SW480 (cell line): ENCODE measurements at regions not wholly inside any gene's neighbourhood (a gene's known extent, or its start where the extent isn't known, plus 50 kb on each side); places are given as distances from the start of the nearest gene placed in this dataset.
"Not testable (repeated sequence)": the region's sequence is repeated elsewhere in the genome, so short reads cannot be mapped to it uniquely, and the experiment has no call there.

Experiments
- DNase-seq: peaks from one replicate; pipeline ENCODE4 v3.0.0-alpha.2; 2016; ENCODE audit warnings: low spot score

DNA sequence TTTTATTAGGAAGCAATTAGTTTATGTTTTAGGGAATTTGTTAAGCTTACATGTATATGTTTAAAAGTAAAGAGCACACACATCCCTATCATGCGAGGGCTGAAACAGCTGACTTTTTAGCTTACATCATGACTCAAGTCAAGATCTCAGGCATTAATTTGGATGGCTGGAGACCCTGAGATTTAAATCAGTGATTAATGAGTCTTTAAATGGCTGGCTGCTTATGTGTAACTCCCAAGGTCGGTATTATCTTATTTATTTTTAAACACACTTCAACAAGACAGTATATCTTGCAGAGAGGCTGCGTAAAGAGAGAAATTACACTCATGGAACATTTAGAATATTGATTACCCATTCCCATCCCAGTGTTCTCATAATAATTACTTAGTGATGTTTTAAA is 169.4 kb downstream of the KBTBD8 start:
- DNase-seq, result no peak

DNA sequence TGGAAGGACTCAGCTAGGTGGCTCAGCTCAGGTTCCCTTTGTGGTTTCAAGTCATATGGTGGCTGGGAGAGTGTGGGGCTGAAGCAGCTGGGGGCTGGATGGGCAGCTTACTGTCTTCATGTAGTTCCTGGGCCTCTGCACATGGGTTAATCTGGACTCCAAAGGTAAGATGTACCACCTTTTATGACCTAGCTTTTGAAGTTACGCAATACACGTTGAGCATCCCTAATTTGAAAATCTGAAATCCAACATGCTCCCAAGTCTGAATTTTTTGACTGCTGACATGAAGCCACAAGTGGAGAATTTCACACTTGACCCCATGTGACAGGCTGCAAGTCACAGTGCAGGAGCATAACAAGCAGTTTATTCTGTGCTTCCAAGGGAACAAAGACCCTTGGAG is 173.7 kb downstream of the KBTBD8 start:
- DNase-seq, result no peak

DNA sequence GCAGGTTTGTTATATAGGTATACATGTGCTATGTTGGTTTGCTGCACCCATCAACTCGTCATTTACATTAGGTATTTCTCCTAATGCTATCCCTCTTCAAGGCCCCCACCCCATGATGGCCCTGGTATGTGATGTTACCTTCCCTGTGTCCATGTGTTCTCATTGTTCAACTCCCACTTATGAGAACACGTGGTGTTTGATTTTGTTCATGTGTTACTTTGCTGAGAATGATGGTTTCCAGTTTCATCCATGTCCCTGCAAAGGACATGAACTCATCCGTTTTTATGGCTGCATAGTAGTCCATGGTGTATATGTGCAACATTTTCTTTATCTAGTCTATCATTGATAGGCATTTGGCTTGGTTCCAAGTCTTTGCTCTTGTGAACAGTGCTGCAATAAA is 175.0 kb downstream of the KBTBD8 start:
- DNase-seq, result not testable (repeated sequence)

DNA sequence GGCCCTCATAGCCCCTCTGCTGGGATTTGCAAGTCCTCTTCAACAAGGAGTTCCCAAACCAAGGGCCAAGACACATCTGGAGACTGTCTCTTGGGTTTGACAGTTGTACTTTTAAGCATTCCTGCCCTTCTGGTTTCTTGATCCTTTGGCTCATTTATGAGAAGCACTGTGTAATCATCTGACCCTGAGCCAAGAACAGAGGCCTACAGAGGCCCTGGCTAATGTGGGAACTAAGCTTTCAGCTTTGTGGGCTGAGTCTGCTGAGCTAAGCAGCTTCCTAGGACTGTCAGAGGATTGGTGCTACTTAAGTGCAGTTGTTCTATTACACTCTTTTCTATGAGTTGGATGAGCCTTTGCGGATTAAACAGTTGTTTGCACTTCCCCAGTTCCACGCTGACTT is 178.3 kb downstream of the KBTBD8 start:
- DNase-seq, result no peak

DNA sequence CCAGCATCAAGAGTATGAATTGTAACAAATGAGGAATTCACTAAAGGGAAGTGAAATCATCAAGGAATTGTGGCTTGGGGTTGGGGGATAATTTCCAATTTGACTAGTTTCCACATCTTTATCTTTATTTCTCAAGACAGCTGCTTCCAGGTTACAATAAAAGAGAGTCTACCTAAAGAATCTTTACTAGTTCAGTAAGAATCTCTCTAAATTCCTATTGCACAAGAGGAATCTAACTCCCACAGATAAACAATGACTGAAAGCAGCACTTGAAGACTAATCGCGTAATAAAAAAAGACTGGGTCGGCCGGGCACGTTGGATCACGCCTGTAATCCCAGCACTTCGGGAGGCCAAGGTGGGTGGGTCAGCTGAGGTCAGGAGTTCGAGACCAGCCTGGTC is 194.4 kb downstream of the KBTBD8 start:
- DNase-seq, result no peak

DNA sequence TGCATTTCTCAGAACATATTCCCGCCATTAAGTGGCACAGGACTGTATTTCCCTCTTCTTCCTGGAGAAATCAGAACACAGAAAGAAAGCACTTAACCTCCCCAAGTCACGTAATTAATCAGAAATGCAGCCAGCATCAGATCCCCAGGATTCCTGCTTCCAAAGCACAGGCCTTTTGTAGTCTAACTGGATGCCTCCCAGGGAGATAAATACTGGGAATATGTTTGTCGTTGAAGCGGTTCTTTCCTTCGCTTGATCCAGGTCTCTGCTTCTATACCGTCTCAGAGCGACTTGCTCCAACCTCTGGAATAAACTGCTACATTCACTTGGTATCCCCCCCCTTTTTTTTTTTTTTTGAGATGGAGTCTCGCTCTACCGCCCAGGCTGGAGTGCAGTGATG is 198.6 kb downstream of the KBTBD8 start:
- no peak for DNase-seq

DNA sequence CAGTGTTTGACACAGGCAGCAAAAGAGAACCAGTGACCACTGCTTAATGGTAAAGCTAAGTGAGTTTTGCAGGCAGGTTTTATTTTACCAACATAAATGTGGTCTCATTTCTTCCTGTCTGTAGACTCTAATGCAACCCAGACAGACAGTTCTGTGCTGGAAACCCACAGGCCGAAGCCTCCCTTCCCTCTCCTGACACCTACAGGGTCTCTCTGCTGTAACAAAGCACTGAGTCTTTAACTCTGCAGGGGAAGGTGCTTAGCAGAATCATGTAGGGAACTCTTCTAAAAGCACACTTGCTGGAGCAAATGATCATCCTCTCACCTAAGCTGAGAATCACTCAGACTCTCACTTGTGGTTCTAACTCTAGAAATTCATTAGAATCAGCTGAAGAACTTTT is 200.3 kb downstream of the KBTBD8 start:
- no peak for DNase-seq

DNA sequence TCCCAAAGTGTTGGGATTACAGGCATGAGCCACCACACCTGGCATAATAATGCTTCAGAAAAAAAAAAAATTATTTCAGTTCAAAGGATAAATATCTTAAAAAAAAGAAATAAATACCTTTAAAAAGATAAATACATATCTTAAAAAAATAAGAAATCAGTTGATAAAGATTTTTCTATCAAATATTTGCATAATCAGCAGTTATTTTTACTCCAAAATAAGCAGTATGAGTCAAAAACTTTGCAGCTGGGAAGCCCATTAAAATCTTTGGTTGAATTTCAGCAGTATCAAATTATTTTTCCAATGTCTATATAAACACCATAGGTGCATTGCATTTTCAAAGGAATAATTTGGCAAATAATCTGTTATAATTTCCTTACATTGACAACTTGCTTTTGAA is 202.5 kb downstream of the KBTBD8 start:
- DNase-seq, result no peak

DNA sequence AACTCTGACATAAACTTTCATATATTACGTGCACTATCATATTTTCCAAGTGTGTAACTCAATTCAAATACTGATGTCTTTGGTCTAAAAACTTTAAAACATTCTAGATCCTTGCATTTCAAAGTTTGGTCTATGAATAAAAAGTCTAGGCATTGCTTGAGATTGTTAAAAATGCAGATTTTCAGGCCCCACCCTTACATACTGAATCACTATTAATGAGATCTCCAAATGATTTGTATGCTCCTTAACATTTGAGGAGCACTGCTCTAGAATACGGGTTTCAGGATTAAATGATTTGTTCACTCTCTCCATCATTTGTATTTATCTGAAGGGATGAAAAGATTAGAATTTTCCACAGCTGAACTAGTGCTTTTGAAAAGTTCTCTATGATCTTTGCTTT is 202.9 kb downstream of the KBTBD8 start:
- DNase-seq, result no peak

DNA sequence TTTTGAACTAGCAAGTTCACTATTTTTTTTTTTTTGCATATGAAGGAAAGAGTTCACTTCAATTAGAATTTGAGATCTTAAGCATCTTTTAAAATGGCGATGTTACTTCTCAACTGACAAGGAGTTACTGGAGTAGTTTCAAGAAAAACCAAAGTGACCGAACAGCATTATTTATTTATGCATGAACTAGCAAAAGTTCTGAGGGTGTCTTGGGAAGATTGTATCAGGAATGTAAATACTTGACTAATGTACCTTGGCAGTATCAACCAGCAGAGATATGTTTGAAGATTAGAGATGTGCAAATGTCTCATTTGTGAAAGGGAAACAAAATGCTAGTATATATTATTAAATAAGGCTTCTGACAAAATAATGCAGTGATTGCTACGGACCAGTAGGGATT is 203.9 kb downstream of the KBTBD8 start:
- no peak for DNase-seq

DNA sequence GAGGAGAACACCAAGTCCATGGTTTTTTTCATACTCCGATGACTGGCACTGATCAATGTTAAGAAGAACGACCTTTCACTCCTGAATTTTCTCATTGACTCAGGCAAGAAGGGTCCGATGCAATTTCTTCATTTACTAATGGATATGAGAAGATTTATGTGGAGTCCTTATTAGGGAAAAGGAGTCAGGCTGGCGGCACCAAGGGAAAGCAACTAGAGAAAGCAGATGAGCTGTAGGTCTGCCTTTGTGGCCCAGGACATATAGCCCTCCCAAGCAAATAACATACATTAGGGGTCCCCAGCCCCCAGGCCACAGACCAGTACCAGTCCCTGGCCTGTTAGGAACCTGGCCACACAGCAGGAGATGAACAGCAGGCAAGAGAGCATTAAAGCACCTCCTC is 206.8 kb downstream of the KBTBD8 start:
- no peak for DNase-seq

DNA sequence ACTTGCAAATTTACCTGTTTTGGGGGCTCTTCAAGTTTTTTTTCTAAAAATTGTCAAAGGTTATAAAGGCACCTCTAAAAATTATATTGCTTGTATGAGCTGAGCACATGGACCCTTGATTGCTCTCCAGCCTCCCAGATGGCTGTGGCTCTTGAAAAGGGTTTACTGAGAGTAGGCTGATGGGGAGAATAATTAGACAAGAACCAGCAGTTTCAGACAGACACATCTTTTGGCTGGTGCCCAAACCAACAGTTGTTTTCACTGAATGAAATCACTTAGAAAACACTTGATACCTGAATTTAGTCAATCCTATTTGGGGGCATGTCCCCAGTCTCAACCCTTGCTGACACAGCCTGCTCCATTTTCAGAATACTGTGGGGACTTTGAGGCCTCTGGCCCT is 217.6 kb downstream of the KBTBD8 start:
- no peak for DNase-seq

DNA sequence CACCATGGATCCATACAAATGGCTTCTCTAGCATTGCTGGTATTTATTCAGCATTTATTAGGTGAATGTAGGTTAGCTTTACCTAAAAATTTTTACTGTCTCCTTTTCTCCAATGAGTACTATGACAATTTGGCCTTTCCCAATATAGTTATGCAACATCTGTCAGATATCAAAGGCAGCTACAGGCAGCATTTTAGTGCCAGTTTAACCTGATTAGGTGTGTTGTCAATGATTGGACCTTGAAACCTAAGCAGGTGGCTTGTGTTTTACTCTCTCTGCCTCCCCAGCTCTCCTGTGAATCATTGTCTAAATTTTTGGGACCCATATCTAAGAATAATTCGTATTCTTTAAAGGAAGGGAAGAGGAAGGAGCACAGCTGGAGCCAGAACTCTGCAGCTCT is 228.9 kb downstream of the KBTBD8 start:
- no peak for DNase-seq

DNA sequence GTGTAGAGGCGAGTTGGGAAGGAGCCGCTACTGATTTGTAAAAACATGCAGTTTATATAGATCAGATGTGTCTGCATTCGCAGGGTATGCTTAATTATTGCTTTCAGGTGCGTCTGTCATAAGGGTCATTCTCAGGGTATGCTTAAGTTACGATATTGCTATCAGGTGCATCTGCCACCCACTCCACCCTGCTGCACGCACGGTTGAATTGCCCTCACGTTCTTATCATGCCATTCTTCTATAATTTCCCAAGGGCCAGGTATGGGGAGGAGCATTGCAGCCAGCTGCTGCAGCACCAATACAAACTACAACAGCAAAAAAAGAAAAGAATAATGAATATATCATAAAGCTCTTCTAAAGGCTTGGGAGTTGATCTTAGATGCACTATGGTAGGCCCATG is 230.0 kb downstream of the KBTBD8 start:
- no peak for DNase-seq

DNA sequence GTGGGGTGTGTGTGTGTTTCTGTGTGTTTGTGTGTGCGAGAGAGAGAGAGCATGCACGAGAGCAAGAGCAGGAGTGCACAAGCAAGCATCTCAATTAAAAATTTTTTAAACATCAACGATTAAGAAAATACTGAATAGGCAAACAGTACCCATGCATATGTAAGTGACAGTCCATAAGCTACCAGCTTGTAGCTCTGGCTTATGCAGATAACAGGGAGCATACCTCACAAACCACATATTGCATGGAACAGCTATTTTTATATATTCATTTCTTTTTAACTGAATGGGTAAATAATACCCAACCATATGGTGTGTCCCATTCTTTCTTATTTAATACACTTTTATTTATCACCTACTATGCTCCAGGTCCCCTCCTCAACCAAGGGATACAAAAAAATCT is 234.5 kb downstream of the KBTBD8 start:
- DNase-seq, result no peak

DNA sequence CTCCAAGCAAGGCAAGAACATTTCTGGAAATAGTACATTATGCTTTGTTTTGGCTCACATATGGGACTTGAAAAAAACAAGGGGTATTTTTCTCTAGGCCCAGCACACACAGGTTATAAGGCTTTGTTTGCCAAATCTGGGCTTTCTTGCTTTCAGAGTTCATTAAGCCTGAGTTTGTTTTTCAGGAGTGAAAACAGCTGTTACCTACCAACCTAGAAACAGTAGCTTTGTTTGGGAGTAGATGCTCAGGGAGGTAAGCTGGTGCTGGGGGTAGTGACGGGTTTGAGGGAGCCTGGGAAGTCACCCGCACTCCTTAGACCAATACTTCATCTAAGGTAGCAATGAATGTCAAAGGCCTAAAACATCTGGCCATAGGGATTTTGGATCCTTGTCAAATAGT is 241.2 kb downstream of the KBTBD8 start:
- no peak for DNase-seq

DNA sequence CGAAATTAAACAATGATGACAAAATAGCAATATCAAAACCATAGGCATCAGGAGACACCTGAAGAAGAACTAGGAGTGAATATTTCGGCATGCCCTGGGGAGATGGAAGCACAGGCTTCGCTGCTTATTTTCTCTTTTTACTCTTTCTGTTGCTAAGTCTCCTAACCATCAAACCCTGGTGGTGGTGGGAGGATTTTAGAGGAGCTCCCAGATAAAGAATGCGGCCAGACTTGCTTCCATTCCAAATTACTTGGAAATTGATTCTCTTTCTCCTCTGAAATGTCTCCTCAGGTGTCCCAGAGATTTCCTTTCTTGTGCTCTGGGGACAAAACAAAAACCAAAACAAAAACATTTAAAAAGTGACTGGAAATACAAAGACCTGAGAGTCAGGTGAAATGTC is 243.0 kb downstream of the KBTBD8 start:
- DNase-seq, result no peak

DNA sequence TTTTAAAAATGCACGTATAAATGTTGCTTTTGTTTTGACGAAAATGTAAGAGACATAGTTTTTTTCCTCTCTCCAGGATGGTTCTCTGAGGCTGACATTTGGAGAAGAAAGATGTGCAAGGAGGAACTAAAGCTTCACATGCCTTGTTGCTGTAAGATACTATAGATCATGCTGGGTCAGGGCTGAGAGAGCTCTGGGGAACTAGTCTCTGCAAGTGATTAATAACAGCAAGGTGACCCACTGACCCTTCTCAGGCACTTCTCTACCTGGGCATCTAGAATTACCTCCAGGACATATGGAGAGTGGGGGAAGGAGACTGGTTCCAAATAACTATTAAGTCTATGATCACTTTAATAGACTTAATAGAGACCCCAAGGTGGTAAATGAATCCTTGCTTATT is 246.0 kb downstream of the KBTBD8 start:
- DNase-seq, result no peak

DNA sequence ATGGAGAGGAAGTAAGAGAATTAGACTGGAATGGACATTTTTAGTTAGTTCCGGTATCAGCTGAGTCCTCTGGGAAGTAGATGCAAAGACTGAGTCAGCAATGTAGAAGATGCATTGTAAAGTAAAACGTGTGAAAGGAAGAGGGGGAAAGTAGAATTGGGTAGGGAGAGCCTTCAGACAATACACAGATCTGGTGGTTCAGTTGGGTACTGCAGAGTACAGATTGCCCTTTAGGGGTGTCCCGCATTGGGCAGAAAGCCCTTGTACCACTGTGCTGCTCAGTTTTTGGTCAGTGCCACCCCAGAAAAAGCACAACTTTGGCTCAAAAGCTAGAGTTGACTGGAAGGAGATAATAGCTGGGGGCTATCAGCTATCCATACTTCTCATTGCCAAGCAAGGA is 247.4 kb downstream of the KBTBD8 start:
- no peak for DNase-seq

DNA sequence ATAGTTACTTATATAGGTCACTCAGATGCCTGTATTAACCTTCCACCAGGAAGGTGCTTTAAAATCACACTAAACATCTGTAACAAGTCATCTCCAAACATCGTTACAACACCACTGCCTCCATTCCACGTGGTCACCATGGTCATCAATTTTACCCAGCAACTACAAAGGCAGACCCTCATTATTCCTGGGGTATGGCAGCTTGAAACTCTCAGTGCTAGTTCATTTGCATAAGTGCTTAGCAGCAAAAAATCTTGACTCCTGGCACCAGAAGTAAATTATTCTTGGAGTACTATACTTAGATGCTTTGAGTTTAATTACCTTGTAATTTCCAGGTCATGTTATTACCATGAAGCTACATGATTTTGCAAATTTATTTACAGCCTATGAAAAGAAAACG is 250.6 kb downstream of the KBTBD8 start:
- no peak for DNase-seq

DNA sequence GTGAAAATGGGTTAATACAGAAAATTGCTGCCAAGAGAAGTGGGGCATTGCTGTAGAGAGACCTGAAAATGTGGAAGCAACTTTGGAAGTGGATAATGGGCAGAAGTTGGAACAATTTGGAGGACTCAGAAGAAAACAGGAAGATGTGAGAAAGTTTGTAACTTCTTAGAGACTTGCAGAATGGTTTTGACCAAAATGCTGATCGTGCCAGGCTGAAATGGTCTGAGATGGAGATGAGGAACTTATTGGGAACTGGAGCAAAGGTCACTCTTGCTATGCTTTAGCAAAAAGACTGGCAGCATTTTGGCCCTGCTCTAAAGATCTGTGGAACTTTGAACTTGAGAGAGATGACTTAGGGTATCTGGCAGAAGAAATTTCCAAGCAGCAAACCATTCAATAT is 254.8 kb downstream of the KBTBD8 start:
- not testable (repeated sequence) for DNase-seq

DNA sequence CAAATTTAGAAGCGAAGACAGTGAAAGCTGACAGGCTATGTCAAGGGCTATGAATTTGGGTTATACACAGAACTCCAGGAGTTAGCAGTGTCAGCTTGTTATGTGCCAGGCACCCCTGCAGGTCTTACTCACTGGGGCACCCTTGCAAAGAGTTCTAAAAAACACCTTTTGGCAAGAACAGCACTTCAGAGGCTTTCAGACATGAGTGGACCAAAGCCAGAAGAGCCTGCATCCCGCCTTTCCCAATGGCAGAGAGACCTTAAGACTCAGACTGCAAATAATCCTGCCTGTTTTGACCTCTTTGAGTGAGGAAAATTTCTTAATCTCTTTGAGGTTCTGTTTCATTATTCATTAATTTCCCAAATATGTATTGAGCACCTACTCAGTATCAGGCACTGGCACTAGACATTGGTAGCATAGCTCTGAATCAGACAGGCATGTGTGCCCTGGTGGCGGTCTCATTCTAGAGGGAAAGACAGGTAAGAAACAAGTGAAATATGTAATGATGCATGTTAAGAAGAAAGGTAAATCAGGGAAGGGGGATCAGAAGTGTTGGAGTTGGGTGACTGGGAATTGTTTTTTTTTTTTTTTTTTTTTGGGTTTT is 280.0 kb downstream of the KBTBD8 start:
- DNase-seq, result no peak

DNA sequence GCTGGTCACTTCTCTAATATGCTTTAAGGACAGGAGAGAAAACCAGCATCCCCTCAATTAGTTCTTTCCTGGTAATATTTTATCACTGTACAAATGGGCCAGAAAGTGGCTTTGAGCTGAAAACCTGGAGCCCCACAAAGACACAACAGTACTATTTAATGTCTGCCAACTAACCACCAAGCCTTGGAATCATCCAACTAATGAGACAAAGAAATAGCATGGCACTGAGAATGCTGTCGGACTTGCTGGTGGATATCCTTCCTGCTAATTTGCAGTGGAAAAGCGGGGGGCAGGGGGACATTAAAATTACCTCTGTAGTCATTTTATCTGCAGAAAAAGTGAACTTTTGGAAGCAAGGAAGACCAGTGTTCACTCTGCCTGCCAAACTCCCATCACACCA is 288.5 kb downstream of the KBTBD8 start:
- no peak for DNase-seq

DNA sequence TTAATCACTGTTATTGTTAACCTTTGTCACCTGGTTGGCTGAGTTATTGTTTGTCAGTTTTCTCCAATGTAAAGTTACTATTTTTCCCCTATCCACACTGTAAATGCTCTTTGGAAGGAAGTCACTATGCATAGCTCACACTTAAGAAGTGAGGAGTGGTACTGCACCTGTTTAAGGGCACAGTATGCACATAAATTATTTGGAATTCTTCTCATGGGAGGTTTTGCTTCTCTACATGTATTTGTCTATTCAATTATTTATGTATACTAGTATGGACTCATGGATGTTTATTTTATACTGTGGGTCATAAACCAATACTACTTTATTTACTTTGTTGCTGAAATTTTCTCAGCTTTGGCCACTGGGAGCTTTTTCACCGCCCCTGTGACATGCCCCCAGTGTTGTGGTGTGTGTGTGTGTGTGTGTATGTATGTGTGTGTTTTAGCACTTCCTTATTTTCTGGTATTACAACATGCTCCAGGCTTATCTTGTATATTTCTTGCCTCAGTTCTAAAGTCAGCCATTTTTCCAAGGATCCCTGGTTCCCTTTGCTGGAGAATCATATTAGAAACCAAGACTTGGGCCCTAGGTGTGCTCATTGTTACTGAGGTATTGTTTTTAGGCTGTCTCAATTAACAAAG is 290.5 kb downstream of the KBTBD8 start:
- no peak for DNase-seq

DNA sequence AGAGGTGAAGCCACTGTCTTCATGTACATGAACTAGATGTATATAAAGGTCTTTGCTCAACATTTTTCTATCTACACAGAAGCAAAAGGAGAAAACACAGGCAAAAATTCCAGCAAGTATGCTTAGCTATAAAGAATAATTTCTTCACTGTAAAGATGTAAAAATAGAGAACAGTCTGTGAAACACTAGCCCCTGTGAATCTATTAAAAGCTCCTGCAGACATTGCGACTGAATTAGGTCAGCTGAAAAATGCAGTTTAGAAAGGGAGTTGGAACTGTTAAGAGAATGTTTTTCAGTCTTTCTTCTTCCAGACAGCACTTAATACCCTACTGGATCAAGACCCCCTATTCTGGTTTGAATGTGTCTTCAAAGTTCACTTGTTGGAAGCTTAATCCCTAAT is 291.5 kb downstream of the KBTBD8 start:
- DNase-seq, result no peak
